ENCODE measurements at regions not wholly inside any gene's neighbourhood (a gene's known extent, or its start where the extent isn't known, plus 50 kb on each side); places are given as distances from the start of the nearest gene placed in this dataset.

GRCh38 chr12:67141296-67142018 lies 127.7 kb upstream of the CAND1 start:
- TF ChIP-seq CTCF (IDR thresholded peaks at IDR 0.05) (no peak), POLR2A (IDR thresholded peaks at IDR 0.05) (no peak)
